ENCODE measurements at regions not wholly inside any gene's neighbourhood (a gene's known extent, or its start where the extent isn't known, plus 50 kb on each side); places are given as distances from the start of the nearest gene placed in this dataset.
"Not testable (repeated sequence)": the region's sequence is repeated elsewhere in the genome, so short reads cannot be mapped to it uniquely, and the experiment has no call there.

DNA sequence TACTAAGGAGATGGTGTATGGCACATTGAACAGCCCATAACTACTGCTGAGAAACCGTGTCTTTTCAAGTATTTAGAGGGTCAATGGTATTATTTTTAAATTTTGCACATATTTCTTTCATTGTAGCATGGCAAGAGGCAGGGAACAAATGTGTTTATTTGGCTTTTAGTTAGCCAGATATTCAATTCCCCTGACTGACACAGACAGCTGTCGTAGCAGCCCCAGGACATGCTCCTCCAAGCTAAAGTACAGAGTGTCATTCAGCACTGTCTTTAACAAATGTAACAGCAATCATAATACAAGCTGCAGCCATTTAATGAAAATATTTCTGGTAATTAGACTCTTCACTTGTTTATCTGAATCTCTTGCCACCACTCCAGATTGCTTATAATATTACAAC lies 687.1 kb downstream of the KLHL13 start:
- H3K36me3 Mint-ChIP-seq (ENCODE audit: low read depth): no peaks in the 10 kb centered on the region
- peaks cover 20% of the 10 kb centered on the region for H3K9me3 Mint-ChIP-seq
- TF ChIP-seq, protein P1, sequence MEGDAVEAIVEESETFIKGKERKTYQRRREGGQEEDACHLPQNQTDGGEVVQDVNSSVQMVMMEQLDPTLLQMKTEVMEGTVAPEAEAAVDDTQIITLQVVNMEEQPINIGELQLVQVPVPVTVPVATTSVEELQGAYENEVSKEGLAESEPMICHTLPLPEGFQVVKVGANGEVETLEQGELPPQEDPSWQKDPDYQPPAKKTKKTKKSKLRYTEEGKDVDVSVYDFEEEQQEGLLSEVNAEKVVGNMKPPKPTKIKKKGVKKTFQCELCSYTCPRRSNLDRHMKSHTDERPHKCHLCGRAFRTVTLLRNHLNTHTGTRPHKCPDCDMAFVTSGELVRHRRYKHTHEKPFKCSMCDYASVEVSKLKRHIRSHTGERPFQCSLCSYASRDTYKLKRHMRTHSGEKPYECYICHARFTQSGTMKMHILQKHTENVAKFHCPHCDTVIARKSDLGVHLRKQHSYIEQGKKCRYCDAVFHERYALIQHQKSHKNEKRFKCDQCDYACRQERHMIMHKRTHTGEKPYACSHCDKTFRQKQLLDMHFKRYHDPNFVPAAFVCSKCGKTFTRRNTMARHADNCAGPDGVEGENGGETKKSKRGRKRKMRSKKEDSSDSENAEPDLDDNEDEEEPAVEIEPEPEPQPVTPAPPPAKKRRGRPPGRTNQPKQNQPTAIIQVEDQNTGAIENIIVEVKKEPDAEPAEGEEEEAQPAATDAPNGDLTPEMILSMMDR (IDR thresholded peaks at IDR 0.05): no peak
- no peaks in the 10 kb centered on the region for H3K27me3 Mint-ChIP-seq (ENCODE audit: insufficient read depth)
- DNase-seq: no peak
- H3K27ac Mint-ChIP-seq: no peak overlapping the region
- no peaks in the 10 kb centered on the region for H3K4me1 Mint-ChIP-seq (ENCODE audit: low read depth)
- H3K4me3 Mint-ChIP-seq: no peak overlapping the region

DNA sequence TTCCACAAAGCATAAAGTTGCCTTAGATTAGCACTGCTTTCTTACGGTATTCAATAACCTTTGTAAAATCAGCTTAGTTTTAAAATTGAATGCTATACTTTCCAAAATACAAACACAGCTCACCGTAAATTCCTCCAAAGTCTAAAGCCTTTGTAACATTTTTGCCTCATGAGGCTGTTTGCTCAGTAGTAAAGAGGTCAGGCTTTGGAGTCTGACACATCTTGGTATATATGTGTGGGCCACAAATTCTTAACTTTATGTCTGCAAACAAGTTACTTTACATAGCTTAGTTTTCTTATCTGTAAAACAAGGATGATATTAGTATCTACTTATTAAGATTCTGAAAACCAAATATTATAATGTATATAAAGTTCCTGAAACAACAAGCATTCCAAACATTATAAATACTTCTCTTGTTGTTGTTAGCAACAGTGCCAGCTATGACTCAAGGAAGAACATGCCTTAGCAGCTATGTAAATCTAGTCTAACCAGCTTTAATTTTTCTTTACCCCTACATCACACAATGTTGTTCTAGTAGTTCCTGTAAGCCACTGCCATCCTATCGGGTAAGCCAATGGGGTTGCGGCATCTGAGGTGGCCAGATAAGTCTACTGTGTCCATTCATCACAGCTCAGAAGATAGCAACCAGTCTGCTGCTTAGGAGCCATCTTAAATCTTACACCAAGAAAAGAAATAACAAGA lies 709.0 kb downstream of the KLHL13 start:
- Mint-ChIP-seq H3K27ac (no peak overlapping the region), H3K36me3 (ENCODE audit: low read depth) (no peaks in the 10 kb centered on the region), H3K9me3 (peaks cover 34% of the 10 kb centered on the region), H3K4me1 (ENCODE audit: low read depth) (no peaks in the 10 kb centered on the region), H3K4me3 (no peak overlapping the region), H3K27me3 (ENCODE audit: insufficient read depth) (no peaks in the 10 kb centered on the region)
- TF ChIP-seq, protein P1 (IDR thresholded peaks at IDR 0.05): no peak
- DNase-seq: no peak

DNA sequence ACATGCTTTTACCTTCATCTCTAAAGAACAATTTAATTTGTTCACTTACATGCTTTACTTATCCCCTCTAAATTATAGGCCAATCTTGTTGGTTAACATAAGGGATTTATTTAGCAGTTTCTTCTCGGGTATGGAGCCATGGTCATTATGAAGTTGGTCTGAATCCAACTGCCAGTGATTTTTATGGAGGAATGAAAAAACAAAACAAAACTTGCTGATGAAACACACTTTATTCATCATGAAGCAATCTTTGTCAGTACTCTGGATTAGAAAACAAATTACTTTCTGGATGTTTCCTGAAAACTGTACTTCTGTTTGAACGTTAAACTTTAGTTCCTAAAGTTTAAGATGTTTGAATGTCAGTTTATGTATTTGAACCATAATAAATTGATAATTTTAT lies 715.8 kb downstream of the KLHL13 start:
- Mint-ChIP-seq H3K27ac (no peak overlapping the region), H3K27me3 (ENCODE audit: insufficient read depth) (no peaks in the 10 kb centered on the region), H3K9me3 (peaks cover 4% of the 10 kb centered on the region; the same call in 1 of the 2 replicates), H3K4me3 (no peak overlapping the region), H3K4me1 (ENCODE audit: low read depth) (no peaks in the 10 kb centered on the region), H3K36me3 (ENCODE audit: low read depth) (no peaks in the 10 kb centered on the region)
- TF ChIP-seq, protein P1 (IDR thresholded peaks at IDR 0.05): no peak
- no peak for DNase-seq

DNA sequence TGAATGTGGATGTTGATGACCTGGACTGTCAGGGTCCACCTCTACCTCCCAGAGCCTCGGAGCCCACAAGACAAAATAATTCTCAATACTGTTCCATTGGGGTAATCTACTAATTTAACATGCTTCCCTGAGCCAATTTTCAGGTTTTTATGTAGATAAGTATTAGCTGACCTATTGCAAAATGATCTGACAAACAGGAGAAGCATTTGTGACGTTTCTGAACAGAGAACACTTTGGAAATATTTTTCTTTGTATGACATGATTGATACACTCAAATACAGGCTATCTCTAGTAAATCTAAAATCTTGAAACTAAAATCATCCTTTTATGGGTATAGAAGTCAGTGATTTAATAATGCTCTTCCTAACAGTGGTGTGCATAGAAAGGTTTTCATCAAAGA lies 716.6 kb downstream of the KLHL13 start:
- Mint-ChIP-seq H3K27me3 (ENCODE audit: insufficient read depth) (no peaks in the 10 kb centered on the region), H3K4me3 (no peak overlapping the region), H3K27ac (no peak overlapping the region), H3K9me3 (peaks cover 4% of the 10 kb centered on the region; the same call in 1 of the 2 replicates), H3K4me1 (ENCODE audit: low read depth) (no peaks in the 10 kb centered on the region), H3K36me3 (ENCODE audit: low read depth) (no peaks in the 10 kb centered on the region)
- TF ChIP-seq, protein P1 (IDR thresholded peaks at IDR 0.05): no peak
- DNase-seq: no peak

DNA sequence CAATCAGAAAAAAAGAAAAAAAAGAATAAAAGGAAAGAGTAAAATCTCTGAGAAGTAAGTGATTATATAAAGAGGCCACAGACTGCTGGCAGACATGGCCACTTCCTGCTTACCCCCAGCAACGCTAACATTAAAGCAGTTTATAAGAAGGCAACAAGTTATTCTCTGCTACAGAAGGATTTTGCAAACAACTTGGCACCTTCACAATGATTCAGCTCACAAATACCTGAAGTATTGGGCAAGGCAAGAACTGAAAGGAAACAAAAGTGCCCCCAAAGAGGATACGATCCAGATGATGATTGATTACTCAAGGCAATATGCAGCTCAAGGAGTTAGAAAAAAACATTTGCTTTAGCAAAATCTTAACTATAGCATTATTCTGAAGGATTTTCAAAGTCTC lies 718.8 kb downstream of the KLHL13 start:
- DNase-seq: no peak
- Mint-ChIP-seq H3K36me3 (ENCODE audit: low read depth) (no peaks in the 10 kb centered on the region), H3K27me3 (ENCODE audit: insufficient read depth) (no peaks in the 10 kb centered on the region), H3K4me1 (ENCODE audit: low read depth) (no peaks in the 10 kb centered on the region), H3K27ac (no peak overlapping the region), H3K9me3 (peaks cover 4% of the 10 kb centered on the region; the same call in 1 of the 2 replicates), H3K4me3 (no peak overlapping the region)
- TF ChIP-seq, protein P1 (IDR thresholded peaks at IDR 0.05): no peak

DNA sequence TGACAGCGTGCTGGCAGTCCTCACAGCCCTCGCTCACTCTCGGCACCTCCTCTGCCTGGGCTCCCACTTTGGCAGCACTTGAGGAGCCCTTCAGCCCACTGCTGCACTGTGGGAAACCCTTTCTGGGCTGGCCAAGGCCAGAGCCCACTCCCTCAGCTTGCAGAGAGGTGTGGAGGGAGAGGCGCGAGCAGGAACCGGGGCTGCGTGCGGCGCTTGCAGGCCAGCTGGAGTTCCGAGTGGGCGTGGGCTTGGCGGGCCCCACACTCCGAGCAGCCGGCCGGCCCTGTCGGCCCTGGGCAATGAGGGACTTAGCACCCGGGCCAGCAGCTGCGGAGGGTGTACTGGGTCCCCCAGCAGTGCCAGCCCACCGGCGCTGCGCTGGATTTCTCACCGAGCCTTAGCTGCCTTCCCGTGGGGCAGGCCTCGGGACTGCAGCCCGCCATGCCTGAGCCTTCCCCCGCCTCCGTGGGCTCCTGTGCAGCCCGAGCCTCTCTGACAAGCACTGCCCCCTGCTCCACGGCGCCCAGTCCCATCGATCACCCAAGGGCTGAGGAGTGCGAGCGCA lies 722.0 kb downstream of the KLHL13 start:
- H3K4me1 Mint-ChIP-seq (ENCODE audit: low read depth); H3K4me3 Mint-ChIP-seq; H3K9me3 Mint-ChIP-seq; H3K36me3 Mint-ChIP-seq (ENCODE audit: low read depth); H3K27ac Mint-ChIP-seq; DNase-seq; H3K27me3 Mint-ChIP-seq (ENCODE audit: insufficient read depth): not testable (repeated sequence)

DNA sequence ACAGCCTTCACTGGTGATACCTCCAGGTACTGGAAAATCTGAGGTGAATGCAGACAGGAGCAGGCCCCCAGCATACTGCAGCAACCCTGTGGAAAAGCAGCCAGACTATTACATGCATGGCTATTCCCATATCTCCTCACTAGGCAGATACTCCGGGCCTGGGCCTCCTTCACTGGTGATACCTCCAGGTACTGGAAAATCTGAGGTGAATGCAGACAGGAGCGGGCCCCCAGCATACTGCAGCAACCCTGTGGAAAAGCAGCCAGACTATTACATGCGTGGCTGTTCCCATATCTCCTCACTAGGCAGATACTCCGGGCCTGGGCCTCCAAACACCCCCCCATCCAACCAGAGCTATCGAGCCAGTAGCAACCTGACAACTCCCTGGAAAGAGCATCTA lies 724.2 kb downstream of the KLHL13 start:
- not testable (repeated sequence) for H3K27ac Mint-ChIP-seq; DNase-seq; H3K27me3 Mint-ChIP-seq (ENCODE audit: insufficient read depth); H3K4me1 Mint-ChIP-seq (ENCODE audit: low read depth); H3K4me3 Mint-ChIP-seq; H3K36me3 Mint-ChIP-seq (ENCODE audit: low read depth)
- H3K9me3 Mint-ChIP-seq: peaks cover 11% of the 10 kb centered on the region
